IMR-90 (cell line): ENCODE measurements at regions not wholly inside any gene's neighbourhood (a gene's known extent, or its start where the extent isn't known, plus 50 kb on each side); places are given as distances from the start of the nearest gene placed in this dataset.

Experiments
- CTCF ChIP-seq: conservative IDR thresholded peaks from 2 replicates; pipeline ENCODE4 v1.5.1; 2012; ENCODE audit warnings: mild to moderate bottlenecking, low read depth, low read length, improper control_type of control experiment
- MAZ ChIP-seq: IDR thresholded peaks from 2 replicates; pipeline ENCODE4 v1.6.1; 2012; ENCODE audit warnings: low read depth, mild to moderate bottlenecking, low read length, improper control_type of control experiment, moderate library complexity, borderline replicate concordance
- MXI1 ChIP-seq: IDR thresholded peaks from 2 replicates; pipeline ENCODE4 v1.6.1; 2012; ENCODE audit warnings: low read depth, mild to moderate bottlenecking, low read length, moderate library complexity, borderline replicate concordance
- NFE2L2 ChIP-seq: fragments of 150-350 bp; IDR thresholded peaks from 2 replicates; pipeline ENCODE4 v1.6.1; 2016; ENCODE audit warnings: low read depth, mild to moderate bottlenecking, low read length
- POLR2A ChIP-seq: IDR thresholded peaks from 2 replicates; pipeline ENCODE4 v1.6.1; 2012; ENCODE audit warnings: mild to moderate bottlenecking, low read depth, low read length

GRCh38 chr2:241935774-241936173 lies 66.2 kb downstream of the RTP5 start:
- TF ChIP-seq NFE2L2 (no peak), POLR2A (no peak), MXI1 (no peak), MAZ (no peak), CTCF (no peak)
